Body of pancreas (tissue), 4 donors: ENCODE measurements at regions not wholly inside any gene's neighbourhood (a gene's known extent, or its start where the extent isn't known, plus 50 kb on each side); places are given as distances from the start of the nearest gene placed in this dataset.

Source experiments
- ATAC-seq: fragments of 150-250 bp; one replicate; pipeline ENCODE4 v1.9.1; 2016
- DNase-seq, 4 donors: peaks; one replicate each; pipeline ENCODE4 v3.0.0-alpha.2; 2019
- H3K27ac ChIP-seq, 4 donors: fragments of 200-600 bp; sonication (generic); 1 replicate in 3 of 4; 2 replicates in 1 of 4; pipeline versions ENCODE4 v1.5.1 to v1.6.1; 2016 to 2019; ENCODE audit warnings: mild to moderate bottlenecking in 1 of 4, mixed read lengths in 1 of 4, moderate library complexity in 1 of 4
- H3K27me3 ChIP-seq, 2 donors: fragments of 200-600 bp; sonication (generic); one replicate each; pipeline ENCODE4 v1.6.0; 2016; ENCODE audit warnings: mild to moderate bottlenecking in 1 of 2
- H3K36me3 ChIP-seq, 2 donors: fragments of 200-600 bp; sonication (generic); replicated peaks in 1 of 2; 2 replicates each; pipeline ENCODE4 v1.5.1; 2016; ENCODE audit warnings: low read depth in 2 of 2; ENCODE audit not compliant: insufficient read depth in 1 of 2
- H3K4me1 ChIP-seq: fragments of 200-600 bp; sonication (generic); one replicate; pipeline ENCODE4 v1.6.0; 2016
- H3K4me3 ChIP-seq, 2 donors: fragments of 200-600 bp; sonication (generic); 1 replicate in 1 of 2; 2 replicates in 1 of 2; pipeline ENCODE4 v1.5.1; 2016 to 2019
- H3K9me3 ChIP-seq, 3 donors: fragments of 200-600 bp; sonication (generic); 1 replicate in 2 of 3; 2 replicates in 1 of 3; pipeline ENCODE4 v1.5.1; 2016
- CTCF ChIP-seq, 7 experiments: fragments of 450-650 bp in 4 of 7; fragments of 200-600 bp in 3 of 7; sonication (generic) in 3 of 7; IDR thresholded peaks; one replicate each; pipeline ENCODE4 v1.5.1; 2016 to 2019; ENCODE audit warnings: antibody characterized with exemption in 7 of 7
- POLR2A ChIP-seq, 3 donors: fragments of 450-650 bp; IDR thresholded peaks; one replicate each; pipeline ENCODE4 v1.6.1; 2016; ENCODE audit warnings: antibody characterized with exemption in 3 of 3, mild to moderate bottlenecking in 2 of 3
- WGBS, 2 donors: methylation state at CpG; one replicate each; pipeline ENCODE4 v1.1.5; 2017; 5-methylcytosine and 5-hydroxymethylcytosine counted together
- intact Hi-C: fragments of 100-400 bp; cut with DNase I; formaldehyde crosslinking; loops from one replicate; pipeline ENCODE4 v1.15.1; 2023

DNA sequence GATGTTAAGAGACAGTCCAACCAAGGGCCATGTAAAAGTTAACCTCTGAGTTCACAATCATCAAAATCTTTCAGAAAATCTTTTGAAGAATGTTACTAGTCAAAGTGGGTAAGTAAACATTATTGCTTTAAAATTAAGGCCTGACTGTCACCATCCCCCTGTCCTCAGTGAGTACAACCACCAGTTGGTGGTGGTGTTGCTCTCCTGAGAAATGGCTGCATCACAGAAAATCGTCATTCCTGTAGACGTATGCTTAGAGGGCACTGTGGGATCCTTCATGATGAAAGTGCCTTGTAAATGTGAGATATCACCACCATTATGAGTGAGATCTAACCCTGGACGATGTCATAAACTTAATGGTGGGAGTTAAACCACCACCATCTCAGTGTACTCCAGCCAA lies 451.2 kb downstream of the RPS29 start:
- intact Hi-C loops: no loop called here
- H3K27ac ChIP-seq: no peak overlapping the region
- no peak overlapping the region for H3K4me3 ChIP-seq
- no peak for TF ChIP-seq CTCF (IDR thresholded peaks at IDR 0.05)
- TF ChIP-seq POLR2A (IDR thresholded peaks at IDR 0.05): no peak
- H3K27me3 ChIP-seq: no peaks in the 10 kb centered on the region
- H3K9me3 ChIP-seq: peaks cover 0 to 1% (median 0%) of the 10 kb centered on the region in 3 donors
- no peaks in the 10 kb centered on the region for H3K36me3 ChIP-seq
- H3K4me1 ChIP-seq: peaks cover 5% of the 10 kb centered on the region
- WGBS, 2 donors: 10 to 14% methylated on average over 3 of the region's 3 CpGs
- DNase-seq (no peak), ATAC-seq (no peak)

- Histone ChIP-seq H3K4me1 (no peaks in the 10 kb centered on the region), H3K4me3 (no peak overlapping the region), H3K27me3 (no peaks in the 10 kb centered on the region), H3K27ac (no peak overlapping the region), H3K36me3 (no peaks in the 10 kb centered on the region), H3K9me3 (no peaks in the 10 kb centered on the region)
- TF ChIP-seq POLR2A (IDR thresholded peaks at IDR 0.05): no peak
- no peak for DNase-seq
- 51% methylated on average over 5 of the region's 5 CpGs for WGBS, 2 donors
- intact Hi-C loops: no loop called here
- no peak for ATAC-seq
Measured at GRCh38 chr14:49121246-49121645, 464.9 kb downstream of the RPS29 start.

DNA sequence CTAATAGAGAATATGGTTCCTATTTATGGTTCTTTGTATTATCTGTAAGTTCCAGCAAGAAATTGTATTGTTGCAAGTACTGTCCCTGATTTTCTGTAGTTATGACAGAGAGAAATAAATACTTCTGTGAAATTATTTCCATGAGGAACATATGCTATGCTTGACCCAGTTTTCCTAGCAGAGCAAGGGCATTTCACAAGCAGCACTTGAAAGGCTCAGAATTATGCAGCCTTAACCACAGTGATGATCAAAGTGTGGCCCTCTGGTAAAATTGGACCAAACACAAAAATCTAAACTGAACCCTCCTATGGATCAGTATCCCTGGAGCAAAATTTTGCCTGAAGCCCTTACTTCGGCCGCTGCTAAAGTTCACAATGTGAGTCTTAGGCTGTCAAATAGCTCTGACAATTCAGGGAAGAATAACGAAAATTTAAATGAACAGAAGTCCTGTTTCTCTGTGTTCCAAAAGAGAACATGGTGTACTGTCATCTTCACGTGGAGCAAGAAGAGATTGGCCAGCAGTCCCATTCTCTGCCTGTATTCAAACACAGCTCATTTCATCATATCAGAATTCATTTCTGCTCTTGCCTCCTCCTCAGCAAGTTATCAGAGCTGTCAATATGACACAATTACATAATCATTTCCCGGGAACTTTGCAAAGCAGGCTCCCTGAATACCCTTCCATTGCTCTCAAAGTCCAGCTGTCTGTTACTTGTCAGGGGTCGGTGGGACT lies 471.9 kb downstream of the RPS29 start:
- no peak overlapping the region for H3K4me3 ChIP-seq
- H3K36me3 ChIP-seq: no peaks in the 10 kb centered on the region
- WGBS, 2 donors: 37 to 39% methylated on average over 6 of the region's 6 CpGs
- H3K4me1 ChIP-seq: no peaks in the 10 kb centered on the region
- no peak for DNase-seq
- no peaks in the 10 kb centered on the region for H3K27me3 ChIP-seq
- no peak overlapping the region for H3K27ac ChIP-seq
- intact Hi-C loops: no loop called here
- ATAC-seq: peak; percentile 30
- TF ChIP-seq CTCF (IDR thresholded peaks at IDR 0.05) (no peak), POLR2A (IDR thresholded peaks at IDR 0.05) (no peak)
- no peaks in the 10 kb centered on the region for H3K9me3 ChIP-seq

GRCh38 chr14:49106741-49107667 lies 479.2 kb downstream of the RPS29 start:
- Histone ChIP-seq H3K9me3 (no peaks in the 10 kb centered on the region), H3K4me3 (no peak overlapping the region), H3K27ac (no peak overlapping the region), H3K36me3 (no peaks in the 10 kb centered on the region), H3K4me1 (no peaks in the 10 kb centered on the region), H3K27me3 (no peaks in the 10 kb centered on the region)
- DNase-seq: no peak
- TF ChIP-seq POLR2A (IDR thresholded peaks at IDR 0.05) (no peak), CTCF (IDR thresholded peaks at IDR 0.05) (no peak)
- intact Hi-C loops: no loop called here
- ATAC-seq: no peak
- 35 to 37% methylated on average over 8 of the region's 8 CpGs for WGBS, 2 donors

DNA sequence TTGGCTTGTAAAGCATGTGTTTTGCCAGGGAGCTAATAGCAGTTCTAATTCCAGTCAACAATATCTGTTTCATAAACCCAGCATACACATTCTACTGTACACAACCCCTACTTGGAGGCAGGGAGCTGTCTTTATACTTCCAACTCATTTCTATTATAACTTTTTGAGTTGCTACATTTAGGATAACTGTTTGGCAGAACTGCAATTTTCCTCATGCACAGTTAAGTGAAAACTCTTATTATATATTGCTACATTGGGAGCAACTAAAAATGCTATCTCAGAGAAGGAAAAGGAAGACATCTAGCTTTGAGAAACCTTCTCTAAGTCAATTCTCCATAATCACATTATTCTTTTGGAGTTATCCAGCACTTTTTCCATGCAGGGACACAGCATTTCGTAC lies 480.2 kb downstream of the RPS29 start:
- Histone ChIP-seq H3K27me3 (no peaks in the 10 kb centered on the region), H3K4me1 (no peaks in the 10 kb centered on the region), H3K4me3 (no peak overlapping the region), H3K36me3 (no peaks in the 10 kb centered on the region), H3K9me3 (no peaks in the 10 kb centered on the region), H3K27ac (no peak overlapping the region)
- ATAC-seq: no peak
- WGBS, 2 donors: 34 to 45% methylated on average over 1 of the region's 1 CpG
- intact Hi-C loops: no loop called here
- no peak for TF ChIP-seq POLR2A (IDR thresholded peaks at IDR 0.05)
- TF ChIP-seq CTCF (IDR thresholded peaks at IDR 0.05): no peak
- no peak for DNase-seq
